HL-60 (cell line): ENCODE measurements at regions not wholly inside any gene's neighbourhood (a gene's known extent, or its start where the extent isn't known, plus 50 kb on each side); places are given as distances from the start of the nearest gene placed in this dataset.
"Not testable (repeated sequence)": the region's sequence is repeated elsewhere in the genome, so short reads cannot be mapped to it uniquely, and the experiment has no call there.

ENCODE experiments used
- GABPA ChIP-seq: IDR thresholded peaks from 2 replicates; pipeline ENCODE4 v1.6.1; 2012; ENCODE audit warnings: low read depth
- POLR2AphosphoS5 ChIP-seq: IDR thresholded peaks from 2 replicates; pipeline ENCODE4 v1.6.1; 2012; ENCODE audit warnings: low read depth
- SPI1 ChIP-seq: IDR thresholded peaks from 2 replicates; pipeline ENCODE4 v1.6.1; 2012; ENCODE audit warnings: low read depth, mild to moderate bottlenecking, borderline replicate concordance
- TF ChIP-seq, protein P1 (sequence below): IDR thresholded peaks from one replicate; pipeline ENCODE4 v1.5.1; 2011; ENCODE audit warnings: low read length, control low read depth, inconsistent platforms; ENCODE audit not compliant: insufficient read depth
- TF ChIP-seq, protein P2 (sequence below): IDR thresholded peaks from 2 replicates; pipeline ENCODE4 v1.6.1; 2012; ENCODE audit warnings: low read depth; ENCODE audit not compliant: insufficient replicate concordance

DNA sequence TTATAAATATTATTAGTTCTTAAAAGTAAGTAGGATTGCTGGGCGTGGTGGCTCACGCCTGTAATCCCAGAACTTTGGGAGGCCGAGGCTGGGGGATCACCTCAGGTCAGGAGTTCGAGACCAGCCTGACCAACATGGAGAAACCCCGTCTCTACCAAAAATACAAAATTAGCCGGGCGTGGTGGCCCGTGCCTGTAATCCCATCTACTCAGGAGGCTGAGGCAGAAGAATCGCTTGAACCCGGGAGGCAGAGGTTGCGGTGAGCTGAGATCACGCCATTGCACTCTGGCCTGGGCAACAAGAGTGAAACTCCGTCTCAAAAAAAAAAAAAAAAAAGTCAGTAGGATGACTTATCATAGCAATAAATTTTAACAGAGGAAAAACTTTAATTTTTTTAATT, 232.5 kb downstream of the TUSC1 start:
- TF ChIP-seq, protein P1, sequence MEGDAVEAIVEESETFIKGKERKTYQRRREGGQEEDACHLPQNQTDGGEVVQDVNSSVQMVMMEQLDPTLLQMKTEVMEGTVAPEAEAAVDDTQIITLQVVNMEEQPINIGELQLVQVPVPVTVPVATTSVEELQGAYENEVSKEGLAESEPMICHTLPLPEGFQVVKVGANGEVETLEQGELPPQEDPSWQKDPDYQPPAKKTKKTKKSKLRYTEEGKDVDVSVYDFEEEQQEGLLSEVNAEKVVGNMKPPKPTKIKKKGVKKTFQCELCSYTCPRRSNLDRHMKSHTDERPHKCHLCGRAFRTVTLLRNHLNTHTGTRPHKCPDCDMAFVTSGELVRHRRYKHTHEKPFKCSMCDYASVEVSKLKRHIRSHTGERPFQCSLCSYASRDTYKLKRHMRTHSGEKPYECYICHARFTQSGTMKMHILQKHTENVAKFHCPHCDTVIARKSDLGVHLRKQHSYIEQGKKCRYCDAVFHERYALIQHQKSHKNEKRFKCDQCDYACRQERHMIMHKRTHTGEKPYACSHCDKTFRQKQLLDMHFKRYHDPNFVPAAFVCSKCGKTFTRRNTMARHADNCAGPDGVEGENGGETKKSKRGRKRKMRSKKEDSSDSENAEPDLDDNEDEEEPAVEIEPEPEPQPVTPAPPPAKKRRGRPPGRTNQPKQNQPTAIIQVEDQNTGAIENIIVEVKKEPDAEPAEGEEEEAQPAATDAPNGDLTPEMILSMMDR = not testable (repeated sequence)
- not testable (repeated sequence) for TF ChIP-seq POLR2AphosphoS5, SPI1, GABPA
- TF ChIP-seq, protein P2, sequence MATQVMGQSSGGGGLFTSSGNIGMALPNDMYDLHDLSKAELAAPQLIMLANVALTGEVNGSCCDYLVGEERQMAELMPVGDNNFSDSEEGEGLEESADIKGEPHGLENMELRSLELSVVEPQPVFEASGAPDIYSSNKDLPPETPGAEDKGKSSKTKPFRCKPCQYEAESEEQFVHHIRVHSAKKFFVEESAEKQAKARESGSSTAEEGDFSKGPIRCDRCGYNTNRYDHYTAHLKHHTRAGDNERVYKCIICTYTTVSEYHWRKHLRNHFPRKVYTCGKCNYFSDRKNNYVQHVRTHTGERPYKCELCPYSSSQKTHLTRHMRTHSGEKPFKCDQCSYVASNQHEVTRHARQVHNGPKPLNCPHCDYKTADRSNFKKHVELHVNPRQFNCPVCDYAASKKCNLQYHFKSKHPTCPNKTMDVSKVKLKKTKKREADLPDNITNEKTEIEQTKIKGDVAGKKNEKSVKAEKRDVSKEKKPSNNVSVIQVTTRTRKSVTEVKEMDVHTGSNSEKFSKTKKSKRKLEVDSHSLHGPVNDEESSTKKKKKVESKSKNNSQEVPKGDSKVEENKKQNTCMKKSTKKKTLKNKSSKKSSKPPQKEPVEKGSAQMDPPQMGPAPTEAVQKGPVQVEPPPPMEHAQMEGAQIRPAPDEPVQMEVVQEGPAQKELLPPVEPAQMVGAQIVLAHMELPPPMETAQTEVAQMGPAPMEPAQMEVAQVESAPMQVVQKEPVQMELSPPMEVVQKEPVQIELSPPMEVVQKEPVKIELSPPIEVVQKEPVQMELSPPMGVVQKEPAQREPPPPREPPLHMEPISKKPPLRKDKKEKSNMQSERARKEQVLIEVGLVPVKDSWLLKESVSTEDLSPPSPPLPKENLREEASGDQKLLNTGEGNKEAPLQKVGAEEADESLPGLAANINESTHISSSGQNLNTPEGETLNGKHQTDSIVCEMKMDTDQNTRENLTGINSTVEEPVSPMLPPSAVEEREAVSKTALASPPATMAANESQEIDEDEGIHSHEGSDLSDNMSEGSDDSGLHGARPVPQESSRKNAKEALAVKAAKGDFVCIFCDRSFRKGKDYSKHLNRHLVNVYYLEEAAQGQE = not testable (repeated sequence)
